HFF-Myc (cell line): ENCODE measurements at regions not wholly inside any gene's neighbourhood (a gene's known extent, or its start where the extent isn't known, plus 50 kb on each side); places are given as distances from the start of the nearest gene placed in this dataset.

Experiments used
- DNase-seq: peaks from one replicate; pipeline ENCODE4 v3.0.0-alpha.2; 2011; ENCODE audit warnings: low read depth; ENCODE audit errors: extremely low read depth
- H3K4me3 ChIP-seq: replicated peaks from 2 replicates; pipeline ENCODE4 v1.5.1; 2011; ENCODE audit warnings: low read depth, mild to moderate bottlenecking, control low read depth, low read length
- CTCF ChIP-seq: IDR thresholded peaks from 2 replicates; pipeline ENCODE4 v1.5.1; 2012; ENCODE audit warnings: mild to moderate bottlenecking, low read depth, low read length, control low read depth; ENCODE audit errors: missing control alignments

GRCh38 chr20:6831461-6831860 lies 64.0 kb downstream of the BMP2 start:
- no peak overlapping the region for H3K4me3 ChIP-seq

GRCh38 chr20:6832811-6833210 lies 65.3 kb downstream of the BMP2 start:
- no peak for DNase-seq
- TF ChIP-seq CTCF = no peak
- H3K4me3 ChIP-seq = no peak overlapping the region

More at GRCh38 chr20:6831461-6831860, 64.0 kb downstream of the BMP2 start:
- no peak for DNase-seq
- TF ChIP-seq CTCF = no peak

DNA sequence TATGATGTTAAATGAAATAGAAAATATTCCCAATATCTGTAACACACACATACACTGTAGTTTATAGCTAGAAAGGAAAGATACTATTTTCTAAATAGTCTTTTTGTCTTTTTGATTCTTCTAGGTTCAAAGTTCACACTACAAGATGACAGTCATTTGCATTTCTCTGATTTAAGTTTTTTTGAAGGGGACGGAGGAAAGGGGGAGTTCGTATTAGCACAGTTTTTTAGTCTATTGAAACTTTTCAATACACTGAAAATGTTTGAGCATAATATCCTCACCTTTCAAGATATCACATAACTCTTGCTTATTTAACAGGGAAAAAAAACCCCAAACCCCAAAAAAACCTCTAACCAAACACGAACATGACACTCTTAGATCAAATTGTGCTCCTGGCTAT lies 68.1 kb downstream of the BMP2 start:
- TF ChIP-seq CTCF = no peak
- H3K4me3 ChIP-seq = no peak overlapping the region
- DNase-seq = no peak

DNA sequence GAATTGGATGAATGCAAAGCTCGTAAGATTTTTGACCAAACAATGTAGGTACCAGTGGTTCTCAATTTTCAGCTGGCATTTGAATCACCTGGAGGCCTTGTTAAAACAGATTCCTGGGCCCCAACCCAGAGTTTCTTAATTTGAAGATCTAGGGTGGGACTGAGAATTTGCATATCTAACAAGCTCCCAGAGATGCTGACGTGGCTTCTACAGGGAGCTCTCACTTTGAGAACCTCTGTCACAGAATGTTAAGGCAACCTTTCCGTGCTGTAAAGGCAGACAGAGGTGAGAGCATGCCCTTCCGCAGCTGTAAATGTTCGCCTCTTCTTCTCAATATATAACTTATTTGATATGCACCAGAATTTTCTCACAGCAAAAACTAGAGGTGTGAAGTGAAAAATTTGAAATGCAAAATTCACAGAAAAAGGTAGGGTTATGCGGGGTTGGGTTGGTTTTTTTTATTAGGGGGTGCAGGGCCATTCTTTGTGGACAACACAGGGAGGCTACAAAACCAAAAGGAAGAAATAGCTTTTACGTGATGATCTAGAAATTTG lies 69.4 kb downstream of the BMP2 start:
- no peak for TF ChIP-seq CTCF
- DNase-seq = no peak
- H3K4me3 ChIP-seq = no peak overlapping the region

DNA sequence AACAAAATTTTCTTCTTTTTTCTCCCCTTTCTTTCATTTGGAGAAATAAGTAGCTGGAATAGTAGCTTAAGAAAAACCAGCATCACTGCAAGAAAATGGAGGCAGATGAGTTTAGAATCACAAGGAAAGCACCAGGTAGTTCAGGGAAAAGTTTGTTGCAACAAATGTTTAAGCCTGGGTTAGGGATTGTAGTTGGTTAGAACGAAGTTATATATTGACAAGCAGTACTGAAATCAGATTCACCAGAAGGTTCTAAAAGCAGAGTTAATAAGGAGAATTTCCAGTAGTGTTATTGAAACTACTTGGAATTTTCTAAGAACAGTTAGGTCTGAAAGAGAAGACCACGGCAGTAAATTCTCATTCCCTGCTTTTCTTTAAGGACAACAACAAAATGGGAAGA lies 70.2 kb downstream of the BMP2 start:
- no peak overlapping the region for H3K4me3 ChIP-seq
- TF ChIP-seq CTCF = no peak
- DNase-seq = no peak

DNA sequence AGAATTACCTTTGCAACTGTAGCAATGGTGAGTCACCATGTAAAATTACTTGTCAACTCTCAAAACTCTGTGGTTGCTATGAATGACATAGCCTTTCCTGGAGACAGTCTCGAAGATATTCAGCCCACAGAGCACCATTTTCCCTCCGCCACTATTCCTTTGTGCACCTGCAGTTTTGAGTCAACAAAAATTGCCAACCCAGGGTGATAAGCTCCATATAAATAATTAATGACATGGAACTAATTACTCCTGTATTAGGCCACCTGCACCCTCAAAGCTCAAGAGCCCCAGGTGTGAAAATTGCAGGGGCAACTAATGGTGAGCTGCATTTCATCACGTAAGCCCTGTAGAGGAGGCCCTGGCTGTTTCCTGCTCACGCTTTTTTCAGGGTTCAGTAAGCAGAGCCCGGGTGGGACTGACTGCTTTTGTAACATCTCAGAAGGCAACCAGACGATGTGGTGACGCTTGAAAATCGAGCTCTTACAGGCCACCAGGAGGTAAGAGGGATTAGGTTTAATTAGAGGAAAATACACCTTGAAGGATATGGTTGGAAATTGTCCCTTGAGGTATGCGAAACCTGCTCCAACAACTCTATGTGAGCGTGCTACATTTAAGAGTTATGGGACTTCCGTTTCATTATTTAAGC lies 70.8 kb downstream of the BMP2 start:
- TF ChIP-seq CTCF = no peak
- no peak overlapping the region for H3K4me3 ChIP-seq
- no peak for DNase-seq

DNA sequence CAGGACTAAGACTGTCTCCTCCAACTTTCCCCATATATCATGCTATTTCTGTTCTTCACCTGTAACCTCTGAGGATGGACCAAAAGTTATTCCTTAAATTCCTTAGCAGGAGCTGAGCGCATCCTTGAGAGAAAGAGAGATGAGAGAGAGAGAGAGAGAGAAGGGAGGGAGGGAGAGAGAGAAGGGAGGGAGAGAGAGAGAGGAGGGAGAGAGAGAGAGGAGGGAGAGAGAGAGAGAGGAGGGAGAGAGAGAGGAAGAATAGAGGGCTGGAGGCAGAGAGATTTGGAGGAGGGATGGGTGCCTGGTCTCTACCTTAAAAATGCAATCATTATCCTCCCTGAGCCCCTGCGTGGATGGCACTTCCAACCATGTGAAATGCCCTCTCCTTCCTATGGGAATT lies 73.6 kb downstream of the BMP2 start:
- H3K4me3 ChIP-seq = no peak overlapping the region
- no peak for TF ChIP-seq CTCF
- DNase-seq = no peak
